Upper lobe of right lung (tissue), 1 donor: ENCODE measurements at regions not wholly inside any gene's neighbourhood (a gene's known extent, or its start where the extent isn't known, plus 50 kb on each side); places are given as distances from the start of the nearest gene placed in this dataset.

Experiments
- ATAC-seq: fragments of 200-7000 bp; cut with Tn5 transposase; one replicate; pipeline ENCODE4 v1.9.1; 2020; ENCODE audit warnings: mild to moderate bottlenecking, moderate library complexity
- DNase-seq: peaks from one replicate; pipeline ENCODE4 v3.0.0-alpha.2; 2020
- H3K27ac ChIP-seq: fragments of 200-600 bp; one replicate; pipeline ENCODE4 v1.8.0; 2022
- H3K27me3 ChIP-seq: fragments of 200-600 bp; one replicate; pipeline ENCODE4 v1.8.0; 2022; ENCODE audit warnings: mild to moderate bottlenecking
- H3K36me3 ChIP-seq: fragments of 200-600 bp; one replicate; pipeline ENCODE4 v1.8.0; 2022
- H3K4me1 ChIP-seq: fragments of 200-600 bp; one replicate; pipeline ENCODE4 v1.8.0; 2022
- H3K4me3 ChIP-seq: fragments of 200-600 bp; one replicate; pipeline ENCODE4 v1.8.0; 2022; ENCODE audit warnings: mild to moderate bottlenecking
- H3K9me3 ChIP-seq: fragments of 200-600 bp; one replicate; pipeline ENCODE4 v1.8.0; 2022
- CTCF ChIP-seq: fragments of 200-600 bp; IDR thresholded peaks from one replicate; pipeline ENCODE4 v1.8.0; 2022; ENCODE audit warnings: antibody characterized with exemption
- intact Hi-C: fragments of 100-400 bp; cut with DNase I; formaldehyde crosslinking; loops from one replicate; pipeline ENCODE4 v1.11.0; 2022
- donor health status: DM: no; HTN: yes; CAD: no; lungs with severe emphysema.

DNA sequence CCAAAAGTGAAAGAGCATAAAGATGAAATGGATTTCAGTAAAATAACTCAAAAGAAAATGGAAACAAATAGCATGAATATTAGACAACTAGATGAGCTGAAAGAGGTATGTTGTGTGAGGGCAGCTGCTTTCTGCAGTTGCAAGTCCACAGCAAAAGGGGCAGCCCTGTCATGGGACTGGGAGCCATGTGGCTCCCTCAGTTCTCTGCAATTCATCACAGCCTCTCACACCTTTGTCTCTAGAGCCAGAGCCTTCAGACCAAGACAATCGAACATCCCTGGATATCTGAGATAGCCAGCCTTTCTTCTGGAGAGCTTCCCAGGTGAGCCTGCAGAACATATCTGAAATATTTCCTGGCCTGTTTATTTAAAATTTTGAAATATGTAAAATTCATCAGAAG, 538.7 kb downstream of the REEP3 start:
- Histone ChIP-seq H3K4me3 (no peak overlapping the region), H3K4me1 (no peaks in the 10 kb centered on the region), H3K27ac (no peak overlapping the region), H3K36me3 (no peaks in the 10 kb centered on the region), H3K27me3 (no peaks in the 10 kb centered on the region), H3K9me3 (no peaks in the 10 kb centered on the region)
- intact Hi-C loops, result no loop called here
- no peak for DNase-seq
- no peak for ATAC-seq
- TF ChIP-seq CTCF, result no peak

- Histone ChIP-seq H3K4me3 (no peak overlapping the region), H3K9me3 (no peaks in the 10 kb centered on the region), H3K4me1 (no peaks in the 10 kb centered on the region), H3K27me3 (no peaks in the 10 kb centered on the region), H3K27ac (no peak overlapping the region), H3K36me3 (no peaks in the 10 kb centered on the region)
- DNase-seq, result no peak
- TF ChIP-seq CTCF, result no peak
- intact Hi-C loops, result no loop called here
- ATAC-seq, result no peak
These were observed 539.2 kb downstream of the REEP3 start for GRCh38 chr10:64060389-64060788.

DNA sequence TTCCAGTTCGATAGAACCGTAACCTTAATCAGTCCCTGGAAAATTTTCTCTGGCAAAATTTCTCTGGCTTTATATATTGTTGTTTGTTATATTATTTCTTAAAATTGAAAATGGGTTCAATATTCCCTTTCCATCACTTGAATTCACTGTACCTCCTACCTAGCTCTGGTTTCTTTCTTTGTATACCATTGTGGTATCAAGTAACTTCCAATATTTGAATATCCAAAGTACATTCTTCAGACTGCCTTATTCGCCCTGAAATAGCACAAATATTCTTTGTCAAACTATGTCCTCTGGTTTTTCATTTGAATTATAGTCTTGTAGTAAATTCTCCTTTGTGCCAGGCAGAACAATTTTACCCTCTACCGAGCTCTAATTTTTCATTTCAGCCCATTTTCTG, 541.6 kb downstream of the REEP3 start:
- H3K36me3 ChIP-seq, result no peaks in the 10 kb centered on the region

GRCh38 chr10:64067009-64067606, 545.9 kb downstream of the REEP3 start:
- Histone ChIP-seq H3K36me3 (no peaks in the 10 kb centered on the region), H3K4me3 (no peak overlapping the region), H3K27me3 (no peaks in the 10 kb centered on the region), H3K4me1 (no peaks in the 10 kb centered on the region), H3K27ac (no peak overlapping the region), H3K9me3 (no peaks in the 10 kb centered on the region)
- DNase-seq (no peak), ATAC-seq (no peak)
- intact Hi-C loops, result no loop called here
- TF ChIP-seq CTCF, result no peak

More for the DNA sequence above, 541.6 kb downstream of the REEP3 start:
- TF ChIP-seq CTCF, result no peak
- Histone ChIP-seq H3K4me1 (no peaks in the 10 kb centered on the region), H3K27ac (no peak overlapping the region), H3K4me3 (no peak overlapping the region), H3K9me3 (no peaks in the 10 kb centered on the region), H3K27me3 (no peaks in the 10 kb centered on the region)
- ATAC-seq (no peak), DNase-seq (no peak)
- intact Hi-C loops, result no loop called here

DNA sequence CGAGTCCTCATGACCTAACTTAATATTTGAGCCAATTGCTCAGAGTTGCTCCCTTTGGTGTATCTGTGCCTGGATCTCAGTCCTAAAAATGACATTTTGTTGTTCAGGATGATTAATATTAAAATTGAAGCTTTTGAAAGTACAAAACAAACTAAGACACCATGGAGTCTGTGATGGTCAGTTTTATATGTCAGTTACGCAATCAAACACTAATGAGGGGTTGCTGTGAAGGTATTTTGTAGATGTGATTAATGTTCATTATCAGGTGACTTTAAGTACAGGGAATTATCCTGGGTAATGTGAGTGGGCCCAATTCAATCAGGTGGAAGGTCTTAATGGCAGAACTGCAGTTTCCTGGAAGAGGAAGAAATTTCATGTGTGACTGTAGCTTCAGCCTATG, 546.7 kb downstream of the REEP3 start:
- Histone ChIP-seq H3K9me3 (no peaks in the 10 kb centered on the region), H3K4me3 (no peak overlapping the region), H3K36me3 (no peaks in the 10 kb centered on the region), H3K27me3 (no peaks in the 10 kb centered on the region), H3K4me1 (no peaks in the 10 kb centered on the region), H3K27ac (no peak overlapping the region)
- no peak for TF ChIP-seq CTCF
- ATAC-seq (no peak), DNase-seq (no peak)
- intact Hi-C loops, result no loop called here

GRCh38 chr10:64070241-64070640, 549.0 kb downstream of the REEP3 start:
- intact Hi-C loops, result no loop called here
- H3K27me3 ChIP-seq, result no peaks in the 10 kb centered on the region
- H3K9me3 ChIP-seq, result no peaks in the 10 kb centered on the region
- no peaks in the 10 kb centered on the region for H3K4me1 ChIP-seq
- H3K36me3 ChIP-seq, result no peaks in the 10 kb centered on the region
- ATAC-seq, result no peak
- no peak overlapping the region for H3K27ac ChIP-seq
- no peak overlapping the region for H3K4me3 ChIP-seq
- no peak for DNase-seq
- TF ChIP-seq CTCF, result no peak
